IgD-negative memory B cell (primary cell): ENCODE measurements at regions not wholly inside any gene's neighbourhood (a gene's known extent, or its start where the extent isn't known, plus 50 kb on each side); places are given as distances from the start of the nearest gene placed in this dataset.

Source experiments
- H3K27ac Mint-ChIP-seq, 3 donors: one replicate each; pipeline ENCODE4 v1.8.0; 2020 to 2022; ENCODE audit warnings: mild to moderate bottlenecking in 3 of 3, mixed read lengths in 3 of 3, moderate library complexity in 1 of 3
- H3K27me3 Mint-ChIP-seq: one replicate; pipeline ENCODE4 v1.8.0; 2021; ENCODE audit warnings: mixed read lengths
- H3K36me3 Mint-ChIP-seq: one replicate; pipeline ENCODE4 v1.8.0; 2020; ENCODE audit warnings: mild to moderate bottlenecking, mixed read lengths
- H3K4me1 Mint-ChIP-seq, 3 donors: one replicate each; pipeline ENCODE4 v1.8.0; 2020 to 2022; ENCODE audit warnings: mixed read lengths in 3 of 3, mild to moderate bottlenecking in 1 of 3
- H3K4me3 Mint-ChIP-seq, 4 donors: one replicate each; pipeline ENCODE4 v1.8.0; 2020 to 2022; ENCODE audit warnings: mild to moderate bottlenecking in 4 of 4, mixed read lengths in 4 of 4, moderate library complexity in 3 of 4
- H3K9me3 Mint-ChIP-seq, 3 donors: one replicate each; pipeline ENCODE4 v1.8.0; 2020 to 2021; ENCODE audit warnings: mixed read lengths in 3 of 3, mild to moderate bottlenecking in 1 of 3

- peaks cover 2 to 11% (median 4%) of the 10 kb centered on the region in 3 donors for H3K9me3 Mint-ChIP-seq
- no peaks in the 10 kb centered on the region for H3K4me1 Mint-ChIP-seq
- no peak overlapping the region for H3K27ac Mint-ChIP-seq
- H3K36me3 Mint-ChIP-seq, result no peaks in the 10 kb centered on the region
- H3K4me3 Mint-ChIP-seq, result no peak overlapping the region
- H3K27me3 Mint-ChIP-seq, result no peaks in the 10 kb centered on the region
Observed at GRCh38 chr4:32087211-32087610, 1367.0 kb downstream of the PCDH7 start.

GRCh38 chr4:32094987-32095386 is 1374.8 kb downstream of the PCDH7 start:
- H3K4me1 Mint-ChIP-seq, result no peaks in the 10 kb centered on the region
- no peaks in the 10 kb centered on the region for H3K27me3 Mint-ChIP-seq
- H3K27ac Mint-ChIP-seq, result no peak overlapping the region
- no peaks in the 10 kb centered on the region for H3K36me3 Mint-ChIP-seq
- peaks cover 0 to 13% (median 0%) of the 10 kb centered on the region in 3 donors for H3K9me3 Mint-ChIP-seq
- H3K4me3 Mint-ChIP-seq, result no peak overlapping the region

- Mint-ChIP-seq H3K36me3 (no peaks in the 10 kb centered on the region), H3K9me3 (peaks cover 0 to 3% (median 1%) of the 10 kb centered on the region in 3 donors), H3K27me3 (no peaks in the 10 kb centered on the region), H3K4me1 (no peaks in the 10 kb centered on the region), H3K4me3 (no peak overlapping the region), H3K27ac (no peak overlapping the region)
Observed at GRCh38 chr4:32102896-32103295, 1382.7 kb downstream of the PCDH7 start.

- Mint-ChIP-seq H3K27me3 (no peaks in the 10 kb centered on the region), H3K27ac (no peak overlapping the region), H3K36me3 (no peaks in the 10 kb centered on the region), H3K4me3 (no peak overlapping the region), H3K9me3 (peaks cover 0 to 5% (median 3%) of the 10 kb centered on the region in 3 donors), H3K4me1 (no peaks in the 10 kb centered on the region)
Observed at GRCh38 chr4:32106767-32107166, 1386.6 kb downstream of the PCDH7 start.

GRCh38 chr4:32112891-32113290 is 1392.7 kb downstream of the PCDH7 start:
- Mint-ChIP-seq H3K27ac (no peak overlapping the region), H3K36me3 (no peaks in the 10 kb centered on the region), H3K27me3 (no peaks in the 10 kb centered on the region), H3K4me1 (no peaks in the 10 kb centered on the region), H3K4me3 (no peak overlapping the region), H3K9me3 (peaks cover 0 to 9% (median 2%) of the 10 kb centered on the region in 3 donors)

- H3K4me1 Mint-ChIP-seq, result peaks cover 0 to 2% (median 0%) of the 10 kb centered on the region in 3 donors
- H3K4me3 Mint-ChIP-seq, result no peak overlapping the region
- H3K27ac Mint-ChIP-seq, result no peak overlapping the region
- no peaks in the 10 kb centered on the region for H3K27me3 Mint-ChIP-seq
- no peaks in the 10 kb centered on the region for H3K36me3 Mint-ChIP-seq
- peaks cover 0 to 5% (median 2%) of the 10 kb centered on the region in 3 donors for H3K9me3 Mint-ChIP-seq
Observed at GRCh38 chr4:32117693-32118092, 1397.5 kb downstream of the PCDH7 start.

- no peak overlapping the region for H3K27ac Mint-ChIP-seq
- H3K27me3 Mint-ChIP-seq, result no peaks in the 10 kb centered on the region
- peaks cover 0 to 2% (median 0%) of the 10 kb centered on the region in 3 donors for H3K4me1 Mint-ChIP-seq
- no peaks in the 10 kb centered on the region for H3K36me3 Mint-ChIP-seq
- H3K9me3 Mint-ChIP-seq, result peaks cover 0 to 14% (median 2%) of the 10 kb centered on the region in 3 donors
- no peak overlapping the region for H3K4me3 Mint-ChIP-seq
Observed at GRCh38 chr4:32119907-32120306, 1399.7 kb downstream of the PCDH7 start.

GRCh38 chr4:32128549-32128948 is 1408.4 kb downstream of the PCDH7 start:
- Mint-ChIP-seq H3K9me3 (peaks cover 0 to 18% (median 4%) of the 10 kb centered on the region in 3 donors), H3K27me3 (no peaks in the 10 kb centered on the region), H3K4me3 (no peak overlapping the region), H3K36me3 (no peaks in the 10 kb centered on the region), H3K4me1 (no peaks in the 10 kb centered on the region), H3K27ac (no peak overlapping the region)

- Mint-ChIP-seq H3K4me1 (no peaks in the 10 kb centered on the region), H3K27ac (no peak overlapping the region), H3K4me3 (peak overlapping the region in 1 of 4 donors; percentile 28), H3K36me3 (no peaks in the 10 kb centered on the region), H3K27me3 (no peaks in the 10 kb centered on the region), H3K9me3 (peaks cover 0 to 16% (median 4%) of the 10 kb centered on the region in 3 donors)
Observed at GRCh38 chr4:32129967-32130366, 1409.8 kb downstream of the PCDH7 start.

GRCh38 chr4:32133141-32133540 is 1413.0 kb downstream of the PCDH7 start:
- Mint-ChIP-seq H3K9me3 (peaks cover 0 to 11% (median 4%) of the 10 kb centered on the region in 3 donors), H3K27me3 (no peaks in the 10 kb centered on the region), H3K4me1 (no peaks in the 10 kb centered on the region), H3K36me3 (no peaks in the 10 kb centered on the region), H3K27ac (no peak overlapping the region), H3K4me3 (no peak overlapping the region)

GRCh38 chr4:32133734-32134133 is 1413.6 kb downstream of the PCDH7 start:
- no peaks in the 10 kb centered on the region for H3K36me3 Mint-ChIP-seq
- H3K27ac Mint-ChIP-seq, result no peak overlapping the region
- no peak overlapping the region for H3K4me3 Mint-ChIP-seq
- H3K9me3 Mint-ChIP-seq, result peaks cover 0 to 9% (median 4%) of the 10 kb centered on the region in 3 donors
- H3K27me3 Mint-ChIP-seq, result no peaks in the 10 kb centered on the region
- no peaks in the 10 kb centered on the region for H3K4me1 Mint-ChIP-seq

- no peaks in the 10 kb centered on the region for H3K27me3 Mint-ChIP-seq
- no peaks in the 10 kb centered on the region for H3K4me1 Mint-ChIP-seq
- H3K36me3 Mint-ChIP-seq, result no peaks in the 10 kb centered on the region
- H3K4me3 Mint-ChIP-seq, result no peak overlapping the region
- peaks cover 0 to 9% (median 0%) of the 10 kb centered on the region in 3 donors for H3K9me3 Mint-ChIP-seq
- no peak overlapping the region for H3K27ac Mint-ChIP-seq
Observed at GRCh38 chr4:32135642-32136041, 1415.5 kb downstream of the PCDH7 start.

GRCh38 chr4:32136081-32136787 is 1416.1 kb downstream of the PCDH7 start:
- Mint-ChIP-seq H3K4me1 (no peaks in the 10 kb centered on the region), H3K27ac (no peak overlapping the region), H3K4me3 (no peak overlapping the region), H3K9me3 (peaks cover 0 to 6% (median 3%) of the 10 kb centered on the region in 3 donors), H3K27me3 (no peaks in the 10 kb centered on the region), H3K36me3 (no peaks in the 10 kb centered on the region)

GRCh38 chr4:32140636-32141035 is 1420.5 kb downstream of the PCDH7 start:
- Mint-ChIP-seq H3K9me3 (peaks cover 2 to 9% (median 3%) of the 10 kb centered on the region in 3 donors), H3K4me1 (no peaks in the 10 kb centered on the region), H3K27me3 (no peaks in the 10 kb centered on the region), H3K27ac (no peak overlapping the region), H3K4me3 (no peak overlapping the region), H3K36me3 (no peaks in the 10 kb centered on the region)

GRCh38 chr4:32142075-32142474 is 1421.9 kb downstream of the PCDH7 start:
- no peak overlapping the region for H3K27ac Mint-ChIP-seq
- H3K36me3 Mint-ChIP-seq, result no peaks in the 10 kb centered on the region

GRCh38 chr4:32145987-32146386 is 1425.8 kb downstream of the PCDH7 start:
- H3K4me3 Mint-ChIP-seq, result no peak overlapping the region
- no peaks in the 10 kb centered on the region for H3K27me3 Mint-ChIP-seq
- H3K36me3 Mint-ChIP-seq, result no peaks in the 10 kb centered on the region

More at GRCh38 chr4:32142075-32142474, 1421.9 kb downstream of the PCDH7 start:
- H3K9me3 Mint-ChIP-seq, result peaks cover 2 to 9% (median 3%) of the 10 kb centered on the region in 3 donors
- H3K27me3 Mint-ChIP-seq, result no peaks in the 10 kb centered on the region
- no peaks in the 10 kb centered on the region for H3K4me1 Mint-ChIP-seq
- no peak overlapping the region for H3K4me3 Mint-ChIP-seq

More at GRCh38 chr4:32145987-32146386, 1425.8 kb downstream of the PCDH7 start:
- Mint-ChIP-seq H3K27ac (no peak overlapping the region), H3K4me1 (no peaks in the 10 kb centered on the region), H3K9me3 (peaks cover 3 to 13% (median 6%) of the 10 kb centered on the region in 3 donors)
